ENCODE measurements at regions not wholly inside any gene's neighbourhood (a gene's known extent, or its start where the extent isn't known, plus 50 kb on each side); places are given as distances from the start of the nearest gene placed in this dataset.

- peak; percentile 32 for FAIRE-seq
- H3K9me3 ChIP-seq (ENCODE audit: control insufficient read depth in 2 of 3, insufficient read depth in 1 of 3, low read length in 3 of 3): no peaks in the 10 kb centered on the region
- H3K27ac ChIP-seq (ENCODE audit: low read depth in 2 of 2, low read length in 2 of 2): no peak overlapping the region
- H3K36me3 ChIP-seq (ENCODE audit: control insufficient read depth in 2 of 3, insufficient read depth in 3 of 3, low read length in 3 of 3): no peaks in the 10 kb centered on the region
- DNase-seq: no peak
- H3K27me3 ChIP-seq (ENCODE audit: control insufficient read depth, insufficient read depth, low read length): no peaks in the 10 kb centered on the region
- no peak overlapping the region for H3K4me3 ChIP-seq (ENCODE audit: low read length in 3 of 3)
- TF ChIP-seq, protein P1, sequence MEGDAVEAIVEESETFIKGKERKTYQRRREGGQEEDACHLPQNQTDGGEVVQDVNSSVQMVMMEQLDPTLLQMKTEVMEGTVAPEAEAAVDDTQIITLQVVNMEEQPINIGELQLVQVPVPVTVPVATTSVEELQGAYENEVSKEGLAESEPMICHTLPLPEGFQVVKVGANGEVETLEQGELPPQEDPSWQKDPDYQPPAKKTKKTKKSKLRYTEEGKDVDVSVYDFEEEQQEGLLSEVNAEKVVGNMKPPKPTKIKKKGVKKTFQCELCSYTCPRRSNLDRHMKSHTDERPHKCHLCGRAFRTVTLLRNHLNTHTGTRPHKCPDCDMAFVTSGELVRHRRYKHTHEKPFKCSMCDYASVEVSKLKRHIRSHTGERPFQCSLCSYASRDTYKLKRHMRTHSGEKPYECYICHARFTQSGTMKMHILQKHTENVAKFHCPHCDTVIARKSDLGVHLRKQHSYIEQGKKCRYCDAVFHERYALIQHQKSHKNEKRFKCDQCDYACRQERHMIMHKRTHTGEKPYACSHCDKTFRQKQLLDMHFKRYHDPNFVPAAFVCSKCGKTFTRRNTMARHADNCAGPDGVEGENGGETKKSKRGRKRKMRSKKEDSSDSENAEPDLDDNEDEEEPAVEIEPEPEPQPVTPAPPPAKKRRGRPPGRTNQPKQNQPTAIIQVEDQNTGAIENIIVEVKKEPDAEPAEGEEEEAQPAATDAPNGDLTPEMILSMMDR (IDR thresholded peaks at IDR 0.05; ENCODE audit: borderline replicate concordance, extremely low read depth, insufficient read depth): no peak
- no peak overlapping the region for H3K9ac ChIP-seq (ENCODE audit: low read length in 3 of 3)
- H3K4me1 ChIP-seq (ENCODE audit: control insufficient read depth in 2 of 3, insufficient read depth in 2 of 3, low read depth in 1 of 3, low read length in 3 of 3): peaks cover 0 to 10% (median 5%) of the 10 kb centered on the region in 3 donors
- intact Hi-C loops (cut with DNase I): no loop called here
These were observed 140.5 kb upstream of the SLC30A5 start for GRCh38 chr5:68953231-68953874.

DNA sequence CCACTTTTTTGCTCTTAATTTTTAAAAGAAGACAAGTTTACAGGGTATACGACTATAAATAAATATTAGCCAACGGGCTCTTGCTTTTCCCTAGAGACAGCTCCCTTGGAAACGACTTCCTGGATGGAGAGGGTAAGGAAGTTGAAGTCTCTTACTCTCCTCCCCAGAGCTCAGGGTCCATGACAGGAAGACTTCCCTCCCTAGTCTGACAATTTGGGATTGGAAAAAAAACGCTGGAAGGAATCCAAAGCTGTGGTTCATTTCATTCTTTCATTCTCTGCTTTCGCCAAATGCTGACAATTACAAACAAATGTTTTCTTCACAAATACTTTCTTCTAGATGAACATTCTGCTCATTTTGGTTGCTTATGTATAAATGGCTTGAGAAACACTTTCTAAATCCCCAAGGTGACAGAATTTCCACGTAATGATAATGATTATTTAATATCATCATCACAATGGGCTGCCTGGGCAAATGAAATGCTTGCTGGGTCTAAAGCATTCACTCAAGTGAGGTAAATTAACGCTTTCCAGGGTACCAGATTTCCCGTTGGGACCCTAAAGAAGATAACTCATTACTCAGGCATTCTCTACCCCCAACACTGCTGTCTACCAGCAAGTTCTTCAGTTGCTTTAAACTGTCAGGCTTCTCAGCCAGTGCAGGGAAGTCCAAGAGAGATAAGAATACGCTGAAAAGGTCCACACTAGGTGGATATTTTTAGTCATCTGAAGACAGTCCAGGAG lies 139.8 kb upstream of the SLC30A5 start:
- FAIRE-seq (no peak), DNase-seq (peak in 2 of 5 donors; percentile 63 to 78)
- Histone ChIP-seq H3K27ac (ENCODE audit: low read depth in 2 of 2, low read length in 2 of 2) (no peak overlapping the region), H3K9me3 (ENCODE audit: control insufficient read depth in 2 of 3, insufficient read depth in 1 of 3, low read length in 3 of 3) (no peaks in the 10 kb centered on the region), H3K27me3 (ENCODE audit: control insufficient read depth, insufficient read depth, low read length) (no peaks in the 10 kb centered on the region), H3K4me1 (ENCODE audit: control insufficient read depth in 2 of 3, insufficient read depth in 2 of 3, low read depth in 1 of 3, low read length in 3 of 3) (peaks cover 0 to 15% (median 5%) of the 10 kb centered on the region in 3 donors), H3K9ac (ENCODE audit: low read length in 3 of 3) (no peak overlapping the region), H3K36me3 (ENCODE audit: control insufficient read depth in 2 of 3, insufficient read depth in 3 of 3, low read length in 3 of 3) (no peaks in the 10 kb centered on the region), H3K4me3 (ENCODE audit: low read length in 3 of 3) (no peak overlapping the region)
- TF ChIP-seq, protein P1 (IDR thresholded peaks at IDR 0.05; ENCODE audit: borderline replicate concordance, extremely low read depth, insufficient read depth): no peak
- intact Hi-C loops (cut with DNase I): no loop called here

- intact Hi-C loops (cut with DNase I): no loop called here
- no peak for DNase-seq
- Histone ChIP-seq H3K4me3 (ENCODE audit: low read length in 3 of 3) (no peak overlapping the region), H3K27ac (ENCODE audit: low read depth in 2 of 2, low read length in 2 of 2) (no peak overlapping the region), H3K4me1 (ENCODE audit: control insufficient read depth in 2 of 3, insufficient read depth in 2 of 3, low read depth in 1 of 3, low read length in 3 of 3) (peaks cover 0 to 15% (median 5%) of the 10 kb centered on the region in 3 donors), H3K9ac (ENCODE audit: low read length in 3 of 3) (no peak overlapping the region), H3K9me3 (ENCODE audit: control insufficient read depth in 2 of 3, insufficient read depth in 1 of 3, low read length in 3 of 3) (no peaks in the 10 kb centered on the region), H3K36me3 (ENCODE audit: control insufficient read depth in 2 of 3, insufficient read depth in 3 of 3, low read length in 3 of 3) (no peaks in the 10 kb centered on the region), H3K27me3 (ENCODE audit: control insufficient read depth, insufficient read depth, low read length) (no peaks in the 10 kb centered on the region)
- FAIRE-seq: no peak
- TF ChIP-seq, protein P1 (IDR thresholded peaks at IDR 0.05; ENCODE audit: borderline replicate concordance, extremely low read depth, insufficient read depth): no peak
These were observed 139.2 kb upstream of the SLC30A5 start for GRCh38 chr5:68954618-68954910.

Measured in kidney (tissue), 13 donors.